ENCODE measurements at regions not wholly inside any gene's neighbourhood (a gene's known extent, or its start where the extent isn't known, plus 50 kb on each side); places are given as distances from the start of the nearest gene placed in this dataset.

DNA sequence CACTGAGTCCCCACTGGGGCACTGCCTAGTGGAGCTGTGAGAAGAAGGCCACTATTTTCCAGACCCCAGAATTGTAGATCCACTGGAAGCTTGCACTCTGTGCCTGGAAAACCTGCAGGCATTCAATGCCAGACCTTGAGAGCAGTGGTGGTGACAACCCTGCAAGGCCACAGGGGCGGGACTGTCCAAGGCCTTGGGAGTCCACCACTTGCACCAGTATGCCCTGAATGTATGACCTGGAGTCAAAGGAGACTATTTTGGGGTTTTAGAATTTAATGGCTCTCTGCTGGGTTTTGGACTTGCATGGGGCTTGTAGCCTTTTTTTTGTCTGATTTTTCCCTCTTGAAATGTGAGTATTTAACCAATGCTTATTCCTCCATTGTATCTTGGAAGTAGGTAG is 145.8 kb downstream of the MSN start:
- TF ChIP-seq, protein P1, sequence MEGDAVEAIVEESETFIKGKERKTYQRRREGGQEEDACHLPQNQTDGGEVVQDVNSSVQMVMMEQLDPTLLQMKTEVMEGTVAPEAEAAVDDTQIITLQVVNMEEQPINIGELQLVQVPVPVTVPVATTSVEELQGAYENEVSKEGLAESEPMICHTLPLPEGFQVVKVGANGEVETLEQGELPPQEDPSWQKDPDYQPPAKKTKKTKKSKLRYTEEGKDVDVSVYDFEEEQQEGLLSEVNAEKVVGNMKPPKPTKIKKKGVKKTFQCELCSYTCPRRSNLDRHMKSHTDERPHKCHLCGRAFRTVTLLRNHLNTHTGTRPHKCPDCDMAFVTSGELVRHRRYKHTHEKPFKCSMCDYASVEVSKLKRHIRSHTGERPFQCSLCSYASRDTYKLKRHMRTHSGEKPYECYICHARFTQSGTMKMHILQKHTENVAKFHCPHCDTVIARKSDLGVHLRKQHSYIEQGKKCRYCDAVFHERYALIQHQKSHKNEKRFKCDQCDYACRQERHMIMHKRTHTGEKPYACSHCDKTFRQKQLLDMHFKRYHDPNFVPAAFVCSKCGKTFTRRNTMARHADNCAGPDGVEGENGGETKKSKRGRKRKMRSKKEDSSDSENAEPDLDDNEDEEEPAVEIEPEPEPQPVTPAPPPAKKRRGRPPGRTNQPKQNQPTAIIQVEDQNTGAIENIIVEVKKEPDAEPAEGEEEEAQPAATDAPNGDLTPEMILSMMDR (conservative IDR thresholded peaks at IDR 0.05; ENCODE audit: low read length) = no peak
- TF ChIP-seq EZH2phosphoT487 (IDR thresholded peaks at IDR 0.05; ENCODE audit: borderline replicate concordance, low read depth, low read length) = no peak

Measured in OCI-LY7 (cell line).